ENCODE measurements at regions not wholly inside any gene's neighbourhood (a gene's known extent, or its start where the extent isn't known, plus 50 kb on each side); places are given as distances from the start of the nearest gene placed in this dataset.

DNA sequence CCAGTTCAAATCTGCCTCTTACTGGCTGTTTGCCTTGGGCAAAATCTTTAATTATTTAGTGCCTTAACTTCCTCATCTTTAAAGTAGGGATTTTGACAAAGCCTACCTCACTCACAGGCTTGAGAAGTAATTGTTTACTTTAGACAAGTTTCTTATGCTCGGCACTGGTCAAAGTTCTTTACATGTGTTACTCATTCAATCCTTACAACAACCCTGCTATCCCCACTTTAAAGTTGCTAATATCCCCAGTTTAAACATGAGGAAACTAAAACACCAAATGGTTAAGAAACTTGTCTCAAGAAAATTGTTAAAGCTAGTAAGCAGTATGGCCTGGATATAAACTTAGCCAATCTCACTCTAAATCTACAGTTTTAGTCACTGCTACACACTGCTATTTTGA is 204.0 kb upstream of the AVPR1A start:
- TF ChIP-seq, protein P1, sequence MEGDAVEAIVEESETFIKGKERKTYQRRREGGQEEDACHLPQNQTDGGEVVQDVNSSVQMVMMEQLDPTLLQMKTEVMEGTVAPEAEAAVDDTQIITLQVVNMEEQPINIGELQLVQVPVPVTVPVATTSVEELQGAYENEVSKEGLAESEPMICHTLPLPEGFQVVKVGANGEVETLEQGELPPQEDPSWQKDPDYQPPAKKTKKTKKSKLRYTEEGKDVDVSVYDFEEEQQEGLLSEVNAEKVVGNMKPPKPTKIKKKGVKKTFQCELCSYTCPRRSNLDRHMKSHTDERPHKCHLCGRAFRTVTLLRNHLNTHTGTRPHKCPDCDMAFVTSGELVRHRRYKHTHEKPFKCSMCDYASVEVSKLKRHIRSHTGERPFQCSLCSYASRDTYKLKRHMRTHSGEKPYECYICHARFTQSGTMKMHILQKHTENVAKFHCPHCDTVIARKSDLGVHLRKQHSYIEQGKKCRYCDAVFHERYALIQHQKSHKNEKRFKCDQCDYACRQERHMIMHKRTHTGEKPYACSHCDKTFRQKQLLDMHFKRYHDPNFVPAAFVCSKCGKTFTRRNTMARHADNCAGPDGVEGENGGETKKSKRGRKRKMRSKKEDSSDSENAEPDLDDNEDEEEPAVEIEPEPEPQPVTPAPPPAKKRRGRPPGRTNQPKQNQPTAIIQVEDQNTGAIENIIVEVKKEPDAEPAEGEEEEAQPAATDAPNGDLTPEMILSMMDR (IDR thresholded peaks at IDR 0.05) = no peak
- no peak for TF ChIP-seq POLR2AphosphoS5 (IDR thresholded peaks at IDR 0.05; ENCODE audit: low read depth, low read length)
- TF ChIP-seq SIN3A (IDR thresholded peaks at IDR 0.05; ENCODE audit: borderline replicate concordance, insufficient read depth, low read depth, low read length) = no peak
- no peak for TF ChIP-seq REST (IDR thresholded peaks at IDR 0.05; ENCODE audit: insufficient read depth in 1 of 2, low read depth in 2 of 2, low read length in 1 of 2)
